CD14-positive monocyte (primary cell): ENCODE measurements at regions not wholly inside any gene's neighbourhood (a gene's known extent, or its start where the extent isn't known, plus 50 kb on each side); places are given as distances from the start of the nearest gene placed in this dataset.

Experiments
- DNase-seq, 3 donors: peaks; one replicate each; pipeline ENCODE4 v3.0.0-alpha.2; 2011 to 2022
- H2AFZ ChIP-seq: 2 replicates; pipeline ENCODE4 v1.6.0; 2012; ENCODE audit warnings: mild to moderate bottlenecking, low read depth, low read length, inconsistent platforms; ENCODE audit not compliant: insufficient read depth, poor library complexity, severe bottlenecking
- H3K27ac ChIP-seq, 2 donors: 1 replicate in 1 of 2; 2 replicates in 1 of 2; pipeline ENCODE4 v1.5.1; 2012 to 2013; ENCODE audit warnings: low read length in 2 of 2, control low read depth in 1 of 2, inconsistent platforms in 1 of 2, low read depth in 1 of 2, mild to moderate bottlenecking in 1 of 2
- H3K27me3 ChIP-seq, 2 donors: one replicate each; pipeline versions ENCODE4 v1.6.0 to v1.6.1; 2011 to 2013; ENCODE audit warnings: low read length in 2 of 2; ENCODE audit not compliant: control insufficient read depth in 2 of 2, insufficient read depth in 2 of 2
- H3K36me3 ChIP-seq, 2 donors: replicated peaks in 1 of 2; 1 replicate in 1 of 2; 2 replicates in 1 of 2; pipeline versions ENCODE4 v1.5.1 to v1.6.1; 2012 to 2013; ENCODE audit warnings: low read length in 2 of 2, control low read depth in 1 of 2, inconsistent platforms in 1 of 2, mild to moderate bottlenecking in 1 of 2; ENCODE audit not compliant: insufficient read depth in 2 of 2, control insufficient read depth in 1 of 2
- H3K4me1 ChIP-seq, 2 donors: 1 replicate in 1 of 2; 2 replicates in 1 of 2; pipeline versions ENCODE4 v1.5.1 to v1.6.1; 2012 to 2013; ENCODE audit warnings: low read length in 2 of 2, control low read depth in 1 of 2, inconsistent platforms in 1 of 2, mild to moderate bottlenecking in 1 of 2, moderate library complexity in 1 of 2; ENCODE audit not compliant: insufficient read depth in 2 of 2, control insufficient read depth in 1 of 2
- H3K4me2 ChIP-seq: replicated peaks from 2 replicates; pipeline ENCODE3; 2012; ENCODE audit warnings: low read length, moderate library complexity, mild to moderate bottlenecking; ENCODE audit not compliant: poor library complexity, severe bottlenecking; ENCODE audit errors: extremely low read depth
- H3K4me3 ChIP-seq, 3 experiments: fragments of 200-600 bp in 1 of 3; sonication (generic) in 1 of 3; replicated peaks in 1 of 3; 1 replicate in 2 of 3; 2 replicates in 1 of 3; pipeline ENCODE4 v1.5.1; 2011 to 2013; ENCODE audit warnings: low read length in 3 of 3, mild to moderate bottlenecking in 3 of 3, control low read depth in 2 of 3, low read depth in 2 of 3, inconsistent platforms in 1 of 3, moderate library complexity in 1 of 3
- H3K79me2 ChIP-seq: 2 replicates; pipeline ENCODE4 v1.6.0; 2012; ENCODE audit warnings: mild to moderate bottlenecking, control low read depth, inconsistent platforms, low read length, moderate library complexity; ENCODE audit not compliant: insufficient read depth
- H3K9ac ChIP-seq: 2 replicates; pipeline ENCODE4 v1.6.0; 2017; ENCODE audit warnings: low read length, mild to moderate bottlenecking; ENCODE audit not compliant: insufficient read depth, poor library complexity, severe bottlenecking
- H3K9me3 ChIP-seq, 2 donors: replicated peaks in 1 of 2; 1 replicate in 1 of 2; 2 replicates in 1 of 2; pipeline versions ENCODE4 v1.5.1 to v1.6.1; 2012 to 2013; ENCODE audit warnings: low read length in 2 of 2, control low read depth in 1 of 2; ENCODE audit not compliant: control insufficient read depth in 1 of 2, insufficient read depth in 1 of 2
- H4K20me1 ChIP-seq: 2 replicates; pipeline ENCODE4 v1.6.0; 2012; ENCODE audit warnings: mild to moderate bottlenecking, low read length, control low read depth, moderate library complexity; ENCODE audit not compliant: insufficient read depth
- H3K27ac Mint-ChIP-seq, 7 donors: one replicate each; pipeline ENCODE4 v1.8.0; 2020; ENCODE audit warnings: mild to moderate bottlenecking in 7 of 7, mixed read lengths in 7 of 7, moderate library complexity in 6 of 7, inconsistent platforms in 2 of 7
- H3K27me3 Mint-ChIP-seq, 3 donors: one replicate each; pipeline ENCODE4 v1.8.0; 2021 to 2022; ENCODE audit warnings: low read depth in 3 of 3, mild to moderate bottlenecking in 3 of 3, mixed read lengths in 3 of 3, moderate library complexity in 3 of 3, inconsistent platforms in 1 of 3
- H3K36me3 Mint-ChIP-seq, 2 donors: one replicate each; pipeline ENCODE4 v1.8.0; 2020; ENCODE audit warnings: mixed read lengths in 2 of 2, inconsistent platforms in 1 of 2, mild to moderate bottlenecking in 1 of 2
- H3K4me1 Mint-ChIP-seq: one replicate; pipeline ENCODE4 v1.8.0; 2020; ENCODE audit warnings: mild to moderate bottlenecking, mixed read lengths
- H3K4me3 Mint-ChIP-seq, 2 donors: one replicate each; pipeline ENCODE4 v1.8.0; 2020; ENCODE audit warnings: mild to moderate bottlenecking in 2 of 2, mixed read lengths in 2 of 2, moderate library complexity in 1 of 2
- H3K9me3 Mint-ChIP-seq, 7 donors: one replicate each; pipeline ENCODE4 v1.8.0; 2020 to 2022; ENCODE audit warnings: mixed read lengths in 7 of 7, mild to moderate bottlenecking in 6 of 7, moderate library complexity in 6 of 7, inconsistent platforms in 2 of 7
- WGBS: methylation state at CpG from one replicate; pipeline ENCODE4 v1.1.5; 2013; ENCODE audit warnings: missing lambda C conversion rate; ENCODE audit not compliant: insufficient coverage; 5-methylcytosine and 5-hydroxymethylcytosine counted together
- intact Hi-C, 2 donors: fragments of 100-400 bp; cut with micrococcal nuclease; formaldehyde crosslinking; loops; one replicate each; pipeline versions ENCODE4 v1.15.0 to v1.15.1; 2023
- TF ChIP-seq, protein P1 (sequence below): fragments of 200-600 bp; IDR thresholded peaks from one replicate; pipeline ENCODE4 v1.8.0; 2022; ENCODE audit warnings: antibody characterized with exemption, mild to moderate bottlenecking

DNA sequence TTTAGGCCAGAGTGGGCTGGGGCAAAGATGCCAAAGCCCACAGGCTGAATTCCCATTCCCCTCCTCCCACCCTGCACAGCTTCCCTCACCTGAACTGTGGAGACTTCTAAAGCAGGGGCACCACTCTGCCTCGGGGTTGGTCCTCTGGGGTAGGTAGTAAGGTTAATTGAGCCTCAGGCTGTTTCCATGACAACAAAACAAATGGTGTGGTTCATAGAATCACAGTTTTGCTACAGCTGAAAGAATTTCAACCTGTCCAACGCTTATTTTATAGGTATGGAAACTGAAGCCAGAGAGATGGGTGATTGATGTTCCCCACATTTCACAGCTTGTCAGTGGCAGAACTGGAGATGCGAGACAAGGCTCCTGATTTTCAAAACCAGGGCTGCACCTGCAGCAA lies 109.5 kb downstream of the SNX19 start:
- no peaks in the 10 kb centered on the region for H3K4me1 Mint-ChIP-seq
- no peaks in the 10 kb centered on the region for H3K27me3 ChIP-seq
- H3K27me3 Mint-ChIP-seq, result peaks cover 0 to 2% (median 0%) of the 10 kb centered on the region in 3 donors
- H2AFZ ChIP-seq, result no peak overlapping the region
- TF ChIP-seq, protein P1, sequence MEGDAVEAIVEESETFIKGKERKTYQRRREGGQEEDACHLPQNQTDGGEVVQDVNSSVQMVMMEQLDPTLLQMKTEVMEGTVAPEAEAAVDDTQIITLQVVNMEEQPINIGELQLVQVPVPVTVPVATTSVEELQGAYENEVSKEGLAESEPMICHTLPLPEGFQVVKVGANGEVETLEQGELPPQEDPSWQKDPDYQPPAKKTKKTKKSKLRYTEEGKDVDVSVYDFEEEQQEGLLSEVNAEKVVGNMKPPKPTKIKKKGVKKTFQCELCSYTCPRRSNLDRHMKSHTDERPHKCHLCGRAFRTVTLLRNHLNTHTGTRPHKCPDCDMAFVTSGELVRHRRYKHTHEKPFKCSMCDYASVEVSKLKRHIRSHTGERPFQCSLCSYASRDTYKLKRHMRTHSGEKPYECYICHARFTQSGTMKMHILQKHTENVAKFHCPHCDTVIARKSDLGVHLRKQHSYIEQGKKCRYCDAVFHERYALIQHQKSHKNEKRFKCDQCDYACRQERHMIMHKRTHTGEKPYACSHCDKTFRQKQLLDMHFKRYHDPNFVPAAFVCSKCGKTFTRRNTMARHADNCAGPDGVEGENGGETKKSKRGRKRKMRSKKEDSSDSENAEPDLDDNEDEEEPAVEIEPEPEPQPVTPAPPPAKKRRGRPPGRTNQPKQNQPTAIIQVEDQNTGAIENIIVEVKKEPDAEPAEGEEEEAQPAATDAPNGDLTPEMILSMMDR, result no peak
- no peak overlapping the region for H3K27ac ChIP-seq
- H3K4me2 ChIP-seq, result no peak overlapping the region
- no peaks in the 10 kb centered on the region for H3K9me3 ChIP-seq
- H3K9me3 Mint-ChIP-seq, result peaks cover 0 to 3% (median 2%) of the 10 kb centered on the region in 7 donors
- no peak overlapping the region for H3K27ac Mint-ChIP-seq
- H3K36me3 Mint-ChIP-seq, result no peaks in the 10 kb centered on the region
- no peaks in the 10 kb centered on the region for H3K36me3 ChIP-seq
- no peaks in the 10 kb centered on the region for H3K79me2 ChIP-seq
- H3K4me3 ChIP-seq, result no peak overlapping the region
- DNase-seq, result no peak
- H3K4me3 Mint-ChIP-seq, result no peak overlapping the region
- H3K9ac ChIP-seq, result no peak overlapping the region
- WGBS, result 80% methylated on average over 2 of the region's 3 CpGs
- no peaks in the 10 kb centered on the region for H3K4me1 ChIP-seq
- no peaks in the 10 kb centered on the region for H4K20me1 ChIP-seq
- intact Hi-C loops, result no loop called here

DNA sequence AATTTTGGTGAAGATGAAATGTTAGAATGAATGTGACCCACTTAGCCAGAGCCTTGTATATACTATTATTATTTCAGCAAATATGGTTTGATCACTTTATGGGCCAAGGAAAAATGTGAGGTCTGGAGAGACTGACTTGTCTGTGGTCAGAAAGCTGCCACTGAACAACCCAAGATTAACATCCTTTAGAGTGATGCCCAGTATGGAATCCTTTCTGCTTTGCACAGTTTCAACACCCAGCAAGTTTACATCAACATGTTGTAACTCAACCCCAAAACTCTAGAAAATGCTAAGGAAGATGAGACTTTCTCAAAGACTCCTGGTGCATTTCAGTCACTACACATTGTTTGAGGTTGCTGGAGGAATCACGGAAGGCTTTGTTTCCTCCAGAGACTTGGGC lies 107.7 kb downstream of the SNX19 start:
- H3K27ac Mint-ChIP-seq, result no peak overlapping the region
- no peaks in the 10 kb centered on the region for H3K36me3 Mint-ChIP-seq
- no peak overlapping the region for H3K9ac ChIP-seq
- H3K9me3 Mint-ChIP-seq, result peaks cover 0 to 3% (median 2%) of the 10 kb centered on the region in 7 donors
- no peak overlapping the region for H2AFZ ChIP-seq
- TF ChIP-seq, protein P1, result no peak
- no peaks in the 10 kb centered on the region for H3K4me1 ChIP-seq
- H3K27me3 ChIP-seq, result no peaks in the 10 kb centered on the region
- no peak overlapping the region for H3K4me3 ChIP-seq
- 100% methylated on average over 1 of the region's 1 CpG for WGBS
- no peaks in the 10 kb centered on the region for H4K20me1 ChIP-seq
- no peak overlapping the region for H3K27ac ChIP-seq
- no peaks in the 10 kb centered on the region for H3K79me2 ChIP-seq
- H3K4me1 Mint-ChIP-seq, result no peaks in the 10 kb centered on the region
- DNase-seq, result no peak
- no peaks in the 10 kb centered on the region for H3K9me3 ChIP-seq
- no peaks in the 10 kb centered on the region for H3K36me3 ChIP-seq
- intact Hi-C loops, result no loop called here
- peaks cover under 1 to 2% (median 2%) of the 10 kb centered on the region in 3 donors for H3K27me3 Mint-ChIP-seq
- H3K4me2 ChIP-seq, result no peak overlapping the region
- no peak overlapping the region for H3K4me3 Mint-ChIP-seq
